ENCODE measurements at regions not wholly inside any gene's neighbourhood (a gene's known extent, or its start where the extent isn't known, plus 50 kb on each side); places are given as distances from the start of the nearest gene placed in this dataset.
"Not testable (repeated sequence)": the region's sequence is repeated elsewhere in the genome, so short reads cannot be mapped to it uniquely, and the experiment has no call there.

DNA sequence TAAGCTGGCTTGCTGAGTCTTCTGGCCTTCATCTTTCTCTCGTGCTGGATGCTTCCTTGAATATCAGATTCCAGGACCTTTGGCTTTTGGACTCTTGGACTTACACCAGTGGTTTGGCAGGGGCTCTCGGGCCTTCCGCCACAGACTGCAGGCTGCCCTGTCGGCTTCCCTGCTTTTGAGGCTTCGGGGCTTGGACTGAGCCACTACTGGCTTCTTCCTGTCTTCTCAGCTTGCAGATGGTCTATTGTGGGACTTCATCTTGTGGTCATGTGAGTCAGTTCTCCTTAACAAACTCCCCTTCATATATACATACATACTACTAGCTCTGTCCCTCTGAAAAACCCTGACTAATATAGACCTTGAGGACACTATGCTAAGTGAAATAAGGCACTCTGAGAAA, 78.3 kb upstream of the SSBP2 start:
- TF ChIP-seq ZFX (IDR thresholded peaks at IDR 0.05) = no peak
- TF ChIP-seq, protein P1, sequence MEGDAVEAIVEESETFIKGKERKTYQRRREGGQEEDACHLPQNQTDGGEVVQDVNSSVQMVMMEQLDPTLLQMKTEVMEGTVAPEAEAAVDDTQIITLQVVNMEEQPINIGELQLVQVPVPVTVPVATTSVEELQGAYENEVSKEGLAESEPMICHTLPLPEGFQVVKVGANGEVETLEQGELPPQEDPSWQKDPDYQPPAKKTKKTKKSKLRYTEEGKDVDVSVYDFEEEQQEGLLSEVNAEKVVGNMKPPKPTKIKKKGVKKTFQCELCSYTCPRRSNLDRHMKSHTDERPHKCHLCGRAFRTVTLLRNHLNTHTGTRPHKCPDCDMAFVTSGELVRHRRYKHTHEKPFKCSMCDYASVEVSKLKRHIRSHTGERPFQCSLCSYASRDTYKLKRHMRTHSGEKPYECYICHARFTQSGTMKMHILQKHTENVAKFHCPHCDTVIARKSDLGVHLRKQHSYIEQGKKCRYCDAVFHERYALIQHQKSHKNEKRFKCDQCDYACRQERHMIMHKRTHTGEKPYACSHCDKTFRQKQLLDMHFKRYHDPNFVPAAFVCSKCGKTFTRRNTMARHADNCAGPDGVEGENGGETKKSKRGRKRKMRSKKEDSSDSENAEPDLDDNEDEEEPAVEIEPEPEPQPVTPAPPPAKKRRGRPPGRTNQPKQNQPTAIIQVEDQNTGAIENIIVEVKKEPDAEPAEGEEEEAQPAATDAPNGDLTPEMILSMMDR (conservative IDR thresholded peaks at IDR 0.05) = no peak
- H3K27ac ChIP-seq = no peak overlapping the region

DNA sequence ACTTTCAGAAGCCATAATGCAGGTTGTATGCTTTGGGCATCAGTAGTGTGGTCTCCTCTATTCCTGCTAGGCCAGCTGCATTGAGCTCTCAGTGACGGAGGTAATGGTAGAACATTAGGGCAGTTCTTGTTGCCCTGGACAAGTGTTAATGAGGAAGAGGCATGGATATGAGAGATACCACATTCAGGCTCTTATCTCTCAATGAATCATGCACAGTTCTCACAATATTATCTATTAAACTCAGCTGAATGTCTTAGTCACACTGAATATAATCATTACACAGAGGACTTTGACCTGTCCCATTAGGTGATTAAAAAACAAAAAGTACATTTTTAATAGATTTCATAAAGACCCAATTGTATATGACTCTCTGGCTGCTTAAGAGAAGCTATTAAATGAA, 76.6 kb upstream of the SSBP2 start:
- TF ChIP-seq, protein P1 (conservative IDR thresholded peaks at IDR 0.05) = no peak
- TF ChIP-seq ZFX (IDR thresholded peaks at IDR 0.05) = no peak
- no peak overlapping the region for H3K27ac ChIP-seq

DNA sequence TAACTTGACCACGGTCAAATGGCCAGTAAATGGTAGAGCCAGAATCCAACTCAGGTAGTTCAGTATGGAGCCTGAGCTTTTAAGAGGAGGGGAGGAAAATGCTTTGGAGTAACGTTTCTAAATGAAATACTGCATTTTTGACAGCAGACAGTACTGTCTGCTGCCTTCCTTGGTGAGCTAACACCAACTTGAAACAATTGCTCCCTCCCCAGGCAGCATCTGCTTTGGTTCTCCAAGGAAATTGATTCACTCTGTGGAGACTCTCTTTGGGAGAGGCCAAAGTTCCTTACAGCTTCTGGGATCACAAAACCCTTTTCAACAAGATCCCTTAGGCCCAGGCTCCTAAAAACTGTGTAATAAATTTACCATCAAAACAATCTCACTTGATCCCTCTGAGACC, 75.2 kb upstream of the SSBP2 start:
- no peak overlapping the region for H3K27ac ChIP-seq
- no peak for TF ChIP-seq ZFX (IDR thresholded peaks at IDR 0.05)
- TF ChIP-seq, protein P1 (conservative IDR thresholded peaks at IDR 0.05) = no peak

- no peak overlapping the region for H3K27ac ChIP-seq
- TF ChIP-seq, protein P1 (conservative IDR thresholded peaks at IDR 0.05) = no peak
- no peak for TF ChIP-seq ZFX (IDR thresholded peaks at IDR 0.05)
Observed at GRCh38 chr5:81825237-81825636, 74.3 kb upstream of the SSBP2 start.

DNA sequence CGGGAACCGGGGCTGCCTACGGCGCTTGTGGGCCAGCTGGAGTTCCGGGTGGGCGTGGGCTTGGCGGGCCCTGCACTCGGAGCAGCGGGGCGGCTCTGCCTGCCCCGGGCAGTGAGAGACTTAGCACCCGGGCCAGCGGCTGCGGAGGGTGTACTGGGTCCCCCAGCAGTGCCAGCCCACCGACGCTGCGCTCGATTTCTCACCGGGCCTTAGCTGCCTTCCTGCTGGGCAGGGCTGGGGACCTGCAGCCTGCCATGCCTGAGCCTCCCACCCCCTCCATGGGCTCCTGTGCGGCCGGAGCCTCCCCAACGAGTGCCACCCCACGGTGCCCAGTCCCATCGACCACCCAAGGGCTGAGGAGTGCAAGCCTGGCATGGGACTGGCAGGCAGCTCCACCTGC, 72.8 kb upstream of the SSBP2 start:
- H3K27ac ChIP-seq = not testable (repeated sequence)

GRCh38 chr5:81820863-81821262, 70.0 kb upstream of the SSBP2 start:
- H3K27ac ChIP-seq = peak overlapping the region; percentile 39
- TF ChIP-seq ZFX (IDR thresholded peaks at IDR 0.05) = no peak
- TF ChIP-seq, protein P1 (conservative IDR thresholded peaks at IDR 0.05) = no peak

DNA sequence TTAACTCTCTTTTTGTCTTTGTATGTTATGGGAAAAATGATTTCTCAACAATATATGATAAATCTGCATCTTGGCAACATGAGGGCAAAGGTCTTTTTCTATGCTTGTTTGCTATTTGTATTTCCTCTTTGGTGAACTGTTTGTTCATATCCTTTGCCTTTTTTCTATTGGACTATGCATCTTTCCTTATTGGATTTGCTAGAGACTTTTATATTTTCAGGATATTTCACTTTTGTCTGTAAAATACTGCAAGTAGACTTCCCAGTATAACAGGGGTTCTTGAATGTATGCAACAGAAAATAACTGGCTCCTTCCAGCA, 69.4 kb upstream of the SSBP2 start:
- H3K27ac ChIP-seq = peak overlapping the region; percentile 39
- TF ChIP-seq, protein P1 (conservative IDR thresholded peaks at IDR 0.05) = no peak
- no peak for TF ChIP-seq ZFX (IDR thresholded peaks at IDR 0.05)

GRCh38 chr5:81819556-81820317, 68.8 kb upstream of the SSBP2 start:
- TF ChIP-seq, protein P1 (conservative IDR thresholded peaks at IDR 0.05) = no peak
- no peak for TF ChIP-seq ZFX (IDR thresholded peaks at IDR 0.05)

More at GRCh38 chr5:81819556-81820317, 68.8 kb upstream of the SSBP2 start:
- peak overlapping the region; percentile 83 for H3K27ac ChIP-seq

Measured in C4-2B (cell line).